ENCODE measurements at regions not wholly inside any gene's neighbourhood (a gene's known extent, or its start where the extent isn't known, plus 50 kb on each side); places are given as distances from the start of the nearest gene placed in this dataset.
"Not testable (repeated sequence)": the region's sequence is repeated elsewhere in the genome, so short reads cannot be mapped to it uniquely, and the experiment has no call there.

DNA sequence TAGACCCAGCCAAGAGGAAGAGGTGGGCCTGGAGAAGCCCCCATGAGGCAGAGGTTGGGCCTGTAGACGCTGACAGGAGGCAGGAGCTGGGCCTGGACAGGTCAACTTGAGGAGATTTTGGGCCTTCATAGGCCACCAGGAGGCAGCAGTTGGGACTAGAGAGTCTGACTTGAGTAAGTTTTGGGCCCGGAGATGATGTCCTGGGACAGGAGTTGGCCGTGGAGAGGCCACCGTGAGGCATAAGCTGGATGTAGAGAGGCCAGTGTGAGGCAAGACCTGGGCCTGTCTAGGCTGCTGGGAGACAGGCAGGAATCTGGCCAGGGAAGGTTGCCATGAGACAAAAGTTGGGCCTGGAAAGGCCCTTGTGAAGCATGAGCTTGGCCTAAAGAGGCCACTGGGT lies 312.6 kb downstream of the OR4F29 start:
- H3K27me3 ChIP-seq (replicated peaks; ENCODE audit: insufficient read depth, low read depth, low read length, poor library complexity); H3K36me3 ChIP-seq (ENCODE audit: insufficient read depth, low read length, poor library complexity, severe bottlenecking); intact Hi-C loops (cut with micrococcal nuclease; ENCODE audit: unreplicated experiment); H3K9me3 ChIP-seq (ENCODE audit: low read depth, low read length, poor library complexity, severe bottlenecking); BruUV-seq (replicated peaks); CTCF ChIA-PET; POLR2A ChIA-PET (ENCODE audit: low non-redundant PET); DNase-seq (ENCODE audit: low spot score); H3K4me1 ChIP-seq (ENCODE audit: insufficient read depth, low read length, poor library complexity, severe bottlenecking); H3K4me3 ChIP-seq (ENCODE audit: low read depth, low read length, poor library complexity, severe bottlenecking); H3K27ac ChIP-seq (ENCODE audit: low read depth, low read length, poor library complexity, severe bottlenecking): not testable (repeated sequence)

DNA sequence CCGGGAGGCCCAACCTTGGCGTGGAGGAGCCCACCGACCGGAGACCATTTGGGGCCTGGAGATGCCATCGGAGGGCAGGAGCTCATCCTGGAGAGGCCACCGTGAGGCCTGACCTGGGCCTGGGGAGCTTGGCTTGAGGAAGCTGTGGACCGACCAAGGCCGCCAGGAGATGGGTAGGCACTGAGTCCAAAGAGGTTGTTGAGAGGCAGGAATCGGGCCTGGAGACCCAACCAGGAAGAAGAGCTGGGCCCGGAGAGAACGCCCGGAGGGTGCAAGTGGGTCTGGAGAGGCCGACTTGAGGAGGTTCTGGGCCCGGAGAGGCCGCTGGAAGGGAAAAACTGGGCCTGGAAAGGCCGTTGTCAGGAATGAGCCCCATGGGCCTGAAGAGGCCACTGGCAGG lies 313.8 kb downstream of the OR4F29 start:
- BruUV-seq (replicated peaks); H3K9me3 ChIP-seq (ENCODE audit: low read depth, low read length, poor library complexity, severe bottlenecking); H3K4me1 ChIP-seq (ENCODE audit: insufficient read depth, low read length, poor library complexity, severe bottlenecking); H3K27ac ChIP-seq (ENCODE audit: low read depth, low read length, poor library complexity, severe bottlenecking); POLR2A ChIA-PET (ENCODE audit: low non-redundant PET); intact Hi-C loops (cut with micrococcal nuclease; ENCODE audit: unreplicated experiment); H3K27me3 ChIP-seq (replicated peaks; ENCODE audit: insufficient read depth, low read depth, low read length, poor library complexity); CTCF ChIA-PET; H3K4me3 ChIP-seq (ENCODE audit: low read depth, low read length, poor library complexity, severe bottlenecking); H3K36me3 ChIP-seq (ENCODE audit: insufficient read depth, low read length, poor library complexity, severe bottlenecking); DNase-seq (ENCODE audit: low spot score): not testable (repeated sequence)

DNA sequence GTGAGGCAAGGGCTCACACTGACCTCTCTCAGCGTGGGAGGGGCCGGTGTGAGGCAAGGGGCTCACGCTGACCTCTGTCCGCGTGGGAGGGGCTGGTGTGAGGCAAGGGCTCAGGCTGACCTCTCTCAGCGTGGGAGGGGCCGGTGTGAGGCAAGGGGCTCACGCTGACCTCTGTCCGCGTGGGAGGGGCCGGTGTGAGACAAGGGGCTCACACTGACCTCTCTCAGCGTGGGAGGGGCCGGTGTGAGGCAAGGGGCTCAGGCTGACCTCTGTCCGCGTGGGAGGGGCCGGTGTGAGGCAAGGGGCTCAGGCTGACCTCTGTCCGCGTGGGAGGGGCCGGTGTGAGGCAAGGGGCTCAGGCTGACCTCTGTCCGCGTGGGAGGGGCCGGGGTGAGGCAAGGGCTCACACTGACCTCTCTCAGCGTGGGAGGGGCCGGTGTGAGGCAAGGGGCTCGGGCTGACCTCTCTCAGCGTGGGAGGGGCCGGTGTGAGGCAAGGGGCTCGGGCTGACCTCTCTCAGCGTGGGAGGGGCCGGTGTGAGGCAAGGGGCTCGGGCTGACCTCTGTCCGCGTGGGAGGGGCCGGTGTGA lies 315.0 kb downstream of the OR4F29 start:
- H3K9me3 ChIP-seq (ENCODE audit: low read depth, low read length, poor library complexity, severe bottlenecking); H3K4me1 ChIP-seq (ENCODE audit: insufficient read depth, low read length, poor library complexity, severe bottlenecking); H3K36me3 ChIP-seq (ENCODE audit: insufficient read depth, low read length, poor library complexity, severe bottlenecking); BruUV-seq (replicated peaks); H3K27me3 ChIP-seq (replicated peaks; ENCODE audit: insufficient read depth, low read depth, low read length, poor library complexity); POLR2A ChIA-PET (ENCODE audit: low non-redundant PET); intact Hi-C loops (cut with micrococcal nuclease; ENCODE audit: unreplicated experiment); CTCF ChIA-PET; DNase-seq (ENCODE audit: low spot score); H3K4me3 ChIP-seq (ENCODE audit: low read depth, low read length, poor library complexity, severe bottlenecking); H3K27ac ChIP-seq (ENCODE audit: low read depth, low read length, poor library complexity, severe bottlenecking): not testable (repeated sequence)

DNA sequence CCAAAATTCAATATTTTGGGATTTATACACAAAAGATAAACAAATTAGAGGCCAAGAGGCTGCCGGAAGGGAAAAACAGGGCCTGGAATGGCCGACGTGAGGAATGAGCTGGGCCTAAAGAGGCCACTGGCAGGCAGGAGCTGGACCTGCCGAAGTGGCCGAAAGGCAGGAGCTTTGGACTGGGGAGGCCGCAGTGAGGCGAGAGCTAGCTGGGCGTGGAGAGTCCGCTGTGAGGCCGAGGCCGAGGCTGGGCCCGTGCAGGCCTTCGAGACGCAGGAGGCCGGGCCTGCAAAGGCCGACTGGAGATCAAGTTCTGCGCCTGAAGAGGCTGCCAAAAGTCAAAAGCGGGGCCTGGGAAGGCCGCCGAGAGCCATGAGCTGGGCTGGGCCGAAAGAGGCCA lies 316.5 kb downstream of the OR4F29 start:
- not testable (repeated sequence) for DNase-seq (ENCODE audit: low spot score)

GRCh38 chr1:118440-118839 lies 333.0 kb downstream of the OR4F29 start:
- intact Hi-C loops (cut with micrococcal nuclease; ENCODE audit: unreplicated experiment); H3K4me1 ChIP-seq (ENCODE audit: insufficient read depth, low read length, poor library complexity, severe bottlenecking); H3K9me3 ChIP-seq (ENCODE audit: low read depth, low read length, poor library complexity, severe bottlenecking); DNase-seq (ENCODE audit: low spot score); POLR2A ChIA-PET (ENCODE audit: low non-redundant PET); BruUV-seq (replicated peaks); H3K27ac ChIP-seq (ENCODE audit: low read depth, low read length, poor library complexity, severe bottlenecking); H3K36me3 ChIP-seq (ENCODE audit: insufficient read depth, low read length, poor library complexity, severe bottlenecking); CTCF ChIA-PET; H3K4me3 ChIP-seq (ENCODE audit: low read depth, low read length, poor library complexity, severe bottlenecking); H3K27me3 ChIP-seq (replicated peaks; ENCODE audit: insufficient read depth, low read depth, low read length, poor library complexity): not testable (repeated sequence)

More for the DNA sequence above, 316.5 kb downstream of the OR4F29 start:
- H3K4me1 ChIP-seq (ENCODE audit: insufficient read depth, low read length, poor library complexity, severe bottlenecking); H3K9me3 ChIP-seq (ENCODE audit: low read depth, low read length, poor library complexity, severe bottlenecking); intact Hi-C loops (cut with micrococcal nuclease; ENCODE audit: unreplicated experiment); BruUV-seq (replicated peaks); POLR2A ChIA-PET (ENCODE audit: low non-redundant PET); H3K36me3 ChIP-seq (ENCODE audit: insufficient read depth, low read length, poor library complexity, severe bottlenecking); H3K27me3 ChIP-seq (replicated peaks; ENCODE audit: insufficient read depth, low read depth, low read length, poor library complexity); H3K4me3 ChIP-seq (ENCODE audit: low read depth, low read length, poor library complexity, severe bottlenecking); H3K27ac ChIP-seq (ENCODE audit: low read depth, low read length, poor library complexity, severe bottlenecking); CTCF ChIA-PET: not testable (repeated sequence)

DNA sequence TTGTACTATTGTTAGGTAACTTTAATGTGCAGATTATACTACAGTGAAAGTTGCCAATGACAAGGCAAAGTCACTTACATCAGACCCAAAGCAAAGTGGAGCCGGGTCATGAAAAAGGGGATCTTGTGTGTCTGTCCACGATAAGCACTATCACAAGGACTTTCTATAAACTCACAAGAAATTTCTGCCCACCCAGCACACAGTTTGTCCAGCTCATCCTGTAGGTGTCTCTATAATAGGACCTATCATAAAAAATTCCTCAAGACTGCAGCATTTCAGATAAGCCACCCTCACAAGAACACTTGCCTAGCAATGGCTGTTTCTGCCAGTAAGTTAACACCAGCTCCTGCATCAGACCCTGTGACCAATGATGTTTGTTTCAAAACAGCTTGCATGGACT lies 335.9 kb downstream of the OR4F29 start:
- POLR2A ChIA-PET (ENCODE audit: low non-redundant PET), result not testable (repeated sequence)

GRCh38 chr1:104776-105175 lies 346.7 kb downstream of the OR4F29 start:
- H3K27ac ChIP-seq (ENCODE audit: low read depth, low read length, poor library complexity, severe bottlenecking); H3K27me3 ChIP-seq (replicated peaks; ENCODE audit: insufficient read depth, low read depth, low read length, poor library complexity); H3K36me3 ChIP-seq (ENCODE audit: insufficient read depth, low read length, poor library complexity, severe bottlenecking); POLR2A ChIA-PET (ENCODE audit: low non-redundant PET); BruUV-seq (replicated peaks); intact Hi-C loops (cut with micrococcal nuclease; ENCODE audit: unreplicated experiment); H3K4me3 ChIP-seq (ENCODE audit: low read depth, low read length, poor library complexity, severe bottlenecking); H3K4me1 ChIP-seq (ENCODE audit: insufficient read depth, low read length, poor library complexity, severe bottlenecking); H3K9me3 ChIP-seq (ENCODE audit: low read depth, low read length, poor library complexity, severe bottlenecking); DNase-seq (ENCODE audit: low spot score); CTCF ChIA-PET: not testable (repeated sequence)

More for the DNA sequence above, 335.9 kb downstream of the OR4F29 start:
- H3K36me3 ChIP-seq (ENCODE audit: insufficient read depth, low read length, poor library complexity, severe bottlenecking); BruUV-seq (replicated peaks); H3K27me3 ChIP-seq (replicated peaks; ENCODE audit: insufficient read depth, low read depth, low read length, poor library complexity); DNase-seq (ENCODE audit: low spot score); H3K9me3 ChIP-seq (ENCODE audit: low read depth, low read length, poor library complexity, severe bottlenecking); H3K27ac ChIP-seq (ENCODE audit: low read depth, low read length, poor library complexity, severe bottlenecking); H3K4me1 ChIP-seq (ENCODE audit: insufficient read depth, low read length, poor library complexity, severe bottlenecking); CTCF ChIA-PET; intact Hi-C loops (cut with micrococcal nuclease; ENCODE audit: unreplicated experiment); H3K4me3 ChIP-seq (ENCODE audit: low read depth, low read length, poor library complexity, severe bottlenecking): not testable (repeated sequence)

GRCh38 chr1:99481-99880 lies 352.0 kb downstream of the OR4F29 start:
- CTCF ChIA-PET; BruUV-seq (replicated peaks); H3K36me3 ChIP-seq (ENCODE audit: insufficient read depth, low read length, poor library complexity, severe bottlenecking); H3K27ac ChIP-seq (ENCODE audit: low read depth, low read length, poor library complexity, severe bottlenecking); H3K9me3 ChIP-seq (ENCODE audit: low read depth, low read length, poor library complexity, severe bottlenecking); H3K4me3 ChIP-seq (ENCODE audit: low read depth, low read length, poor library complexity, severe bottlenecking); H3K27me3 ChIP-seq (replicated peaks; ENCODE audit: insufficient read depth, low read depth, low read length, poor library complexity); intact Hi-C loops (cut with micrococcal nuclease; ENCODE audit: unreplicated experiment); POLR2A ChIA-PET (ENCODE audit: low non-redundant PET); DNase-seq (ENCODE audit: low spot score); H3K4me1 ChIP-seq (ENCODE audit: insufficient read depth, low read length, poor library complexity, severe bottlenecking): not testable (repeated sequence)

Measured in A673 (cell line).